Omental fat pad (tissue), 3 donors: ENCODE measurements at regions not wholly inside any gene's neighbourhood (a gene's known extent, or its start where the extent isn't known, plus 50 kb on each side); places are given as distances from the start of the nearest gene placed in this dataset.

Experiments used
- ATAC-seq: fragments of 150-250 bp; one replicate; pipeline ENCODE4 v1.9.1; 2016; ENCODE audit warnings: mild to moderate bottlenecking, moderate library complexity; ENCODE audit not compliant: low FRiP score
- DNase-seq: peaks from one replicate; pipeline ENCODE4 v3.0.0-alpha.2; 2019; ENCODE audit warnings: low spot score
- TF ChIP-seq, protein P1 (sequence below), 3 donors: fragments of 450-650 bp; IDR thresholded peaks; one replicate each; pipeline ENCODE4 v1.5.1; 2016 to 2017; ENCODE audit warnings: antibody characterized with exemption in 3 of 3, mild to moderate bottlenecking in 3 of 3, moderate library complexity in 2 of 3

DNA sequence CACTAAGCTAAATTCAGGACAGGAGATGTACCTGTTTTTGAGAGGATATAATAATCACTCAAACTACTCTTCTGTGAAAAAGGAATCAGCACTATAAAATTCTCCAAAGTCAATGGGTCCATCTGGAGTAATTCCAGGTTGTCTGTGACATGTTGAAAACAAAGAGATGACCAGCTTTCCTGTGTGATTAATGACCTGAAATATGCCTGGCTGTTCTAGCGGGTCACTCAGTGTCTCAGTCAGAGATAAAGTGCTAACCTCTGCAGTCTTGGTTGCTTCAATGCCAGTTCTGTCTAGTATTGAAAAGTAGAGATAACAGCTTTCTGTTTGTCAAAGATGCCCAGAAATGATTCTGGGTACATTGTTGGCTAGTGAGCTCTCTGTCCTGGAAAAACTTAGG, 722.6 kb upstream of the TENM4 start:
- no peak for ATAC-seq
- TF ChIP-seq, protein P1, sequence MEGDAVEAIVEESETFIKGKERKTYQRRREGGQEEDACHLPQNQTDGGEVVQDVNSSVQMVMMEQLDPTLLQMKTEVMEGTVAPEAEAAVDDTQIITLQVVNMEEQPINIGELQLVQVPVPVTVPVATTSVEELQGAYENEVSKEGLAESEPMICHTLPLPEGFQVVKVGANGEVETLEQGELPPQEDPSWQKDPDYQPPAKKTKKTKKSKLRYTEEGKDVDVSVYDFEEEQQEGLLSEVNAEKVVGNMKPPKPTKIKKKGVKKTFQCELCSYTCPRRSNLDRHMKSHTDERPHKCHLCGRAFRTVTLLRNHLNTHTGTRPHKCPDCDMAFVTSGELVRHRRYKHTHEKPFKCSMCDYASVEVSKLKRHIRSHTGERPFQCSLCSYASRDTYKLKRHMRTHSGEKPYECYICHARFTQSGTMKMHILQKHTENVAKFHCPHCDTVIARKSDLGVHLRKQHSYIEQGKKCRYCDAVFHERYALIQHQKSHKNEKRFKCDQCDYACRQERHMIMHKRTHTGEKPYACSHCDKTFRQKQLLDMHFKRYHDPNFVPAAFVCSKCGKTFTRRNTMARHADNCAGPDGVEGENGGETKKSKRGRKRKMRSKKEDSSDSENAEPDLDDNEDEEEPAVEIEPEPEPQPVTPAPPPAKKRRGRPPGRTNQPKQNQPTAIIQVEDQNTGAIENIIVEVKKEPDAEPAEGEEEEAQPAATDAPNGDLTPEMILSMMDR (IDR thresholded peaks at IDR 0.05): no peak

DNA sequence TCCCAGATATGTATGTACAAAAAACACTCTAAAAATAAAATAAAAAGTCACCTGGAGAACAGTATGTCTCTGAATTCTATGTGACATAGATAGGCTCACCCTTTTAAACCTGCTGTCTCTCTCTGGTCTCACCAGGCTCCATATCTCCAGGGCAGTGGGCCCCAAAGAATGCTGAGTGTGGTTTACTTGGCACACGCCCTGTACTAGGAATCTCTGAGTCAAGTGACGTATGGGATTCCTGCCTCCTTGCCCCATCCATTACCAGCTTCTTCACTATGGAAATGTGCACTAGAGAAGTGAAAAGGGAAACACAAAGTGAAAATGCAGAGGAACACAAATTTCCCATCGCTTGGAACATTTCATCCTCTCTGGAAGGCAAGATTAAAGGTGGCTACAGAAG, 722.2 kb upstream of the TENM4 start:
- ATAC-seq (no peak), DNase-seq (no peak)
- TF ChIP-seq, protein P1 (IDR thresholded peaks at IDR 0.05): no peak

More for the DNA sequence above, 722.6 kb upstream of the TENM4 start:
- DNase-seq: no peak

GRCh38 chr11:80162387-80162786, 721.6 kb upstream of the TENM4 start:
- TF ChIP-seq, protein P1 (IDR thresholded peaks at IDR 0.05): no peak
- no peak for DNase-seq
- ATAC-seq: no peak

GRCh38 chr11:80157447-80157846, 716.6 kb upstream of the TENM4 start:
- ATAC-seq (no peak), DNase-seq (no peak)

DNA sequence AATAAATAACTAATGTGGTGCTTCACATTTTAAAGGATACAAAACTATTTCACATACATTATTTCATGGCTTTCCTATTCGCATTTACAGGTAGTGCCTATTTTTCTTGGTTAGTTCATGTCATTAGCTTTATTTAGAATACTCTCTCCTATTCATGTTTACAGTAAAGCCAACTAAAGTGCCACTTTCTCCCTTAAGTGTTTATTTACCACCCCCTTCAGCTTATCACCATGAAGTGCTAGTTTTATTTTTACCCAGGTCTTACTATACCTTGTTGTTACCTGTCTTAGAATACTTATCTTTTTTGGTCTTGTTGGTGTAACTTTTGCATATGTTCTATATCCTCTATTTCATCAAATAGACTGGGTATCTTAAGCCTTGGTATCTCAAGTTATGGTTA, 715.2 kb upstream of the TENM4 start:
- ATAC-seq (no peak), DNase-seq (no peak)
- TF ChIP-seq, protein P1 (IDR thresholded peaks at IDR 0.05): no peak

More at GRCh38 chr11:80157447-80157846, 716.6 kb upstream of the TENM4 start:
- TF ChIP-seq, protein P1 (IDR thresholded peaks at IDR 0.05): no peak

- DNase-seq: no peak
- TF ChIP-seq, protein P1 (IDR thresholded peaks at IDR 0.05): no peak
- no peak for ATAC-seq
Observed at GRCh38 chr11:80155412-80156017, 714.7 kb upstream of the TENM4 start.

- ATAC-seq (no peak), DNase-seq (no peak)
- TF ChIP-seq, protein P1 (IDR thresholded peaks at IDR 0.05): no peak
Observed at GRCh38 chr11:80146232-80146631, 705.4 kb upstream of the TENM4 start.
